Subcutaneous abdominal adipose tissue (tissue), 5 donors: ENCODE measurements at regions not wholly inside any gene's neighbourhood (a gene's known extent, or its start where the extent isn't known, plus 50 kb on each side); places are given as distances from the start of the nearest gene placed in this dataset.

Experiments
- H3K27ac ChIP-seq: one replicate; pipeline ENCODE4 v1.7.0; 2013; ENCODE audit warnings: low read depth, mild to moderate bottlenecking, inconsistent platforms, low read length, moderate library complexity
- H3K27me3 ChIP-seq, 5 donors: one replicate each; pipeline ENCODE4 v1.7.0; 2013; ENCODE audit warnings: low read length in 5 of 5, inconsistent platforms in 1 of 5; ENCODE audit not compliant: control insufficient read depth in 5 of 5, insufficient read depth in 4 of 5
- H3K36me3 ChIP-seq, 5 donors: one replicate each; pipeline ENCODE4 v1.7.0; 2013; ENCODE audit warnings: low read length in 5 of 5; ENCODE audit not compliant: control insufficient read depth in 5 of 5, insufficient read depth in 5 of 5
- H3K4me1 ChIP-seq, 5 donors: one replicate each; pipeline ENCODE4 v1.7.0; 2013; ENCODE audit warnings: low read length in 5 of 5, mild to moderate bottlenecking in 3 of 5, moderate library complexity in 1 of 5; ENCODE audit not compliant: control insufficient read depth in 5 of 5, insufficient read depth in 5 of 5
- H3K4me3 ChIP-seq, 5 donors: one replicate each; pipeline ENCODE4 v1.7.0; 2013; ENCODE audit warnings: low read length in 5 of 5, low read depth in 1 of 5
- H3K9ac ChIP-seq, 5 donors: one replicate each; pipeline ENCODE4 v1.7.0; 2013; ENCODE audit warnings: low read length in 5 of 5, mild to moderate bottlenecking in 4 of 5, moderate library complexity in 3 of 5
- H3K9me3 ChIP-seq, 5 donors: one replicate each; pipeline ENCODE4 v1.7.0; 2013; ENCODE audit warnings: low read length in 5 of 5; ENCODE audit not compliant: control insufficient read depth in 5 of 5
- donor health status: healthy.
- donor health status: healthy.
- donor health status: healthy.
- donor health status: healthy.
- donor health status: healthy.

- no peaks in the 10 kb centered on the region for H3K27me3 ChIP-seq
- no peak overlapping the region for H3K4me3 ChIP-seq
- no peaks in the 10 kb centered on the region for H3K36me3 ChIP-seq
- peaks cover 0 to 9% (median 4%) of the 10 kb centered on the region in 5 donors for H3K4me1 ChIP-seq
- H3K9me3 ChIP-seq: peaks cover 3 to 12% (median 8%) of the 10 kb centered on the region in 5 donors
- no peak overlapping the region for H3K27ac ChIP-seq
- no peak overlapping the region for H3K9ac ChIP-seq
Observed at GRCh38 chr7:41869091-41869490, 166.2 kb upstream of the INHBA start.

- H3K27ac ChIP-seq: no peak overlapping the region
- no peak overlapping the region for H3K4me3 ChIP-seq
- peaks cover 3 to 12% (median 8%) of the 10 kb centered on the region in 5 donors for H3K9me3 ChIP-seq
- no peaks in the 10 kb centered on the region for H3K27me3 ChIP-seq
- peaks cover 0 to 9% (median 4%) of the 10 kb centered on the region in 5 donors for H3K4me1 ChIP-seq
- H3K36me3 ChIP-seq: no peaks in the 10 kb centered on the region
- no peak overlapping the region for H3K9ac ChIP-seq
Observed at GRCh38 chr7:41867639-41868280, 164.9 kb upstream of the INHBA start.

- no peak overlapping the region for H3K9ac ChIP-seq
- H3K4me1 ChIP-seq: peaks cover 0 to 8% (median 4%) of the 10 kb centered on the region in 5 donors
- H3K4me3 ChIP-seq: no peak overlapping the region
- H3K36me3 ChIP-seq: no peaks in the 10 kb centered on the region
- no peaks in the 10 kb centered on the region for H3K27me3 ChIP-seq
- H3K27ac ChIP-seq: no peak overlapping the region
- peaks cover 3 to 12% (median 8%) of the 10 kb centered on the region in 5 donors for H3K9me3 ChIP-seq
Observed at GRCh38 chr7:41862261-41862660, 159.4 kb upstream of the INHBA start.

GRCh38 chr7:41861642-41862041, 158.8 kb upstream of the INHBA start:
- no peak overlapping the region for H3K9ac ChIP-seq
- no peak overlapping the region for H3K4me3 ChIP-seq
- peaks cover 3 to 12% (median 8%) of the 10 kb centered on the region in 5 donors for H3K9me3 ChIP-seq
- H3K4me1 ChIP-seq: peaks cover 0 to 8% (median 4%) of the 10 kb centered on the region in 5 donors
- no peak overlapping the region for H3K27ac ChIP-seq
- H3K36me3 ChIP-seq: no peaks in the 10 kb centered on the region
- H3K27me3 ChIP-seq: no peaks in the 10 kb centered on the region

GRCh38 chr7:41858201-41858600, 155.3 kb upstream of the INHBA start:
- Histone ChIP-seq H3K27ac (no peak overlapping the region), H3K4me1 (peaks cover 0 to 8% (median 4%) of the 10 kb centered on the region in 5 donors), H3K27me3 (no peaks in the 10 kb centered on the region), H3K9me3 (no peaks in the 10 kb centered on the region), H3K9ac (no peak overlapping the region), H3K36me3 (no peaks in the 10 kb centered on the region), H3K4me3 (no peak overlapping the region)

GRCh38 chr7:41855798-41856197, 152.9 kb upstream of the INHBA start:
- Histone ChIP-seq H3K9ac (no peak overlapping the region), H3K27ac (no peak overlapping the region), H3K9me3 (no peaks in the 10 kb centered on the region)

GRCh38 chr7:41847606-41848005, 144.7 kb upstream of the INHBA start:
- peaks cover 0 to 9% (median 0%) of the 10 kb centered on the region in 5 donors for H3K9me3 ChIP-seq
- no peak overlapping the region for H3K27ac ChIP-seq
- no peak overlapping the region for H3K9ac ChIP-seq
- no peaks in the 10 kb centered on the region for H3K27me3 ChIP-seq
- H3K4me1 ChIP-seq: peaks cover 0 to 6% (median 0%) of the 10 kb centered on the region in 5 donors
- H3K4me3 ChIP-seq: no peak overlapping the region
- H3K36me3 ChIP-seq: no peaks in the 10 kb centered on the region

More at GRCh38 chr7:41855798-41856197, 152.9 kb upstream of the INHBA start:
- Histone ChIP-seq H3K36me3 (no peaks in the 10 kb centered on the region), H3K4me1 (no peaks in the 10 kb centered on the region), H3K4me3 (no peak overlapping the region), H3K27me3 (no peaks in the 10 kb centered on the region)

- H3K27me3 ChIP-seq: no peaks in the 10 kb centered on the region
- peaks cover 0 to 6% (median 0%) of the 10 kb centered on the region in 5 donors for H3K4me1 ChIP-seq
- H3K36me3 ChIP-seq: no peaks in the 10 kb centered on the region
- no peak overlapping the region for H3K4me3 ChIP-seq
- peaks cover 0 to 9% (median 0%) of the 10 kb centered on the region in 5 donors for H3K9me3 ChIP-seq
- H3K9ac ChIP-seq: no peak overlapping the region
- no peak overlapping the region for H3K27ac ChIP-seq
Observed at GRCh38 chr7:41847151-41847550, 144.3 kb upstream of the INHBA start.

GRCh38 chr7:41842956-41843355, 140.1 kb upstream of the INHBA start:
- H3K36me3 ChIP-seq: no peaks in the 10 kb centered on the region
- no peaks in the 10 kb centered on the region for H3K27me3 ChIP-seq
- H3K4me3 ChIP-seq: no peak overlapping the region
- H3K9ac ChIP-seq: no peak overlapping the region
- no peak overlapping the region for H3K27ac ChIP-seq
- peaks cover 0 to 6% (median 0%) of the 10 kb centered on the region in 5 donors for H3K4me1 ChIP-seq
- H3K9me3 ChIP-seq: peaks cover 0 to 4% (median 0%) of the 10 kb centered on the region in 5 donors

GRCh38 chr7:41837916-41838315, 135.0 kb upstream of the INHBA start:
- Histone ChIP-seq H3K27ac (no peak overlapping the region), H3K36me3 (no peaks in the 10 kb centered on the region), H3K4me1 (peaks cover 0 to 13% (median 9%) of the 10 kb centered on the region in 5 donors), H3K9ac (no peak overlapping the region), H3K4me3 (no peak overlapping the region), H3K9me3 (peaks cover 0 to 2% (median 0%) of the 10 kb centered on the region in 5 donors), H3K27me3 (no peaks in the 10 kb centered on the region)
